ENCODE measurements at regions not wholly inside any gene's neighbourhood (a gene's known extent, or its start where the extent isn't known, plus 50 kb on each side); places are given as distances from the start of the nearest gene placed in this dataset.
"Not testable (repeated sequence)": the region's sequence is repeated elsewhere in the genome, so short reads cannot be mapped to it uniquely, and the experiment has no call there.

DNA sequence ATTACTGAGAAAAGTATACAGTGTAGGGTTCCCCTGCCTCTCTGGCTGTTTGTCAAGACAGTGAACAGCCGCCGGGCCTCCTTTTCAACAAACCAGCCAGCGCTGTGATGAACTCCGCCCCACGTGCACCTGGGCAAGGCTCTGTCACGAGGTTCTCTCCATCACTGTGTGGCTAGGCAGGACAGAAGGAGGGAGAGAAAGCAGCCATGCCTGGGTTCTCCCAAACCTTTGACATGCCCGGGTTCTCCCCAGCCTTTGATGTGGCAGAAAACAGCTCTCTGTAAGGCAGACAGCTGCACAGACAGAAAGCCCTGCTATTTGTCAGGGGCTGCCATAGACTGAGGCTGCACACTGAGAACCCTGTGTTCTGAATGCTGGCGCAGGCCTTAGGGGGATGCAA is 101.4 kb upstream of the TRPM1 start:
- no peaks in the 10 kb centered on the region for H3K27me3 ChIP-seq
- H3K27ac ChIP-seq, result no peak overlapping the region
- H3K4me1 ChIP-seq, result no peaks in the 10 kb centered on the region
- intact Hi-C loops (cut with DNase I; ENCODE audit: low total_unique reads) (no loop called here), in situ Hi-C loops (cut with MboI; ENCODE audit: low sequenced_read_pairs in 4 of 4) (loop anchor here in 3 of 4 donors (5.0 to 25.0 kb wide), 4 partner anchors 234 to 294 kb away; no protein-coding TSS in a partner anchor)
- ATAC-seq (no peak), DNase-seq (no peak)
- H3K36me3 ChIP-seq, result no peaks in the 10 kb centered on the region
- TF ChIP-seq, protein P1, sequence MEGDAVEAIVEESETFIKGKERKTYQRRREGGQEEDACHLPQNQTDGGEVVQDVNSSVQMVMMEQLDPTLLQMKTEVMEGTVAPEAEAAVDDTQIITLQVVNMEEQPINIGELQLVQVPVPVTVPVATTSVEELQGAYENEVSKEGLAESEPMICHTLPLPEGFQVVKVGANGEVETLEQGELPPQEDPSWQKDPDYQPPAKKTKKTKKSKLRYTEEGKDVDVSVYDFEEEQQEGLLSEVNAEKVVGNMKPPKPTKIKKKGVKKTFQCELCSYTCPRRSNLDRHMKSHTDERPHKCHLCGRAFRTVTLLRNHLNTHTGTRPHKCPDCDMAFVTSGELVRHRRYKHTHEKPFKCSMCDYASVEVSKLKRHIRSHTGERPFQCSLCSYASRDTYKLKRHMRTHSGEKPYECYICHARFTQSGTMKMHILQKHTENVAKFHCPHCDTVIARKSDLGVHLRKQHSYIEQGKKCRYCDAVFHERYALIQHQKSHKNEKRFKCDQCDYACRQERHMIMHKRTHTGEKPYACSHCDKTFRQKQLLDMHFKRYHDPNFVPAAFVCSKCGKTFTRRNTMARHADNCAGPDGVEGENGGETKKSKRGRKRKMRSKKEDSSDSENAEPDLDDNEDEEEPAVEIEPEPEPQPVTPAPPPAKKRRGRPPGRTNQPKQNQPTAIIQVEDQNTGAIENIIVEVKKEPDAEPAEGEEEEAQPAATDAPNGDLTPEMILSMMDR (IDR thresholded peaks at IDR 0.05 in 4 of 5, conservative IDR thresholded peaks at IDR 0.05 in 1 of 5), result no peak
- no peak for TF ChIP-seq POLR2A (IDR thresholded peaks at IDR 0.05)
- H3K4me3 ChIP-seq, result no peak overlapping the region
- no peaks in the 10 kb centered on the region for H3K9me3 ChIP-seq

DNA sequence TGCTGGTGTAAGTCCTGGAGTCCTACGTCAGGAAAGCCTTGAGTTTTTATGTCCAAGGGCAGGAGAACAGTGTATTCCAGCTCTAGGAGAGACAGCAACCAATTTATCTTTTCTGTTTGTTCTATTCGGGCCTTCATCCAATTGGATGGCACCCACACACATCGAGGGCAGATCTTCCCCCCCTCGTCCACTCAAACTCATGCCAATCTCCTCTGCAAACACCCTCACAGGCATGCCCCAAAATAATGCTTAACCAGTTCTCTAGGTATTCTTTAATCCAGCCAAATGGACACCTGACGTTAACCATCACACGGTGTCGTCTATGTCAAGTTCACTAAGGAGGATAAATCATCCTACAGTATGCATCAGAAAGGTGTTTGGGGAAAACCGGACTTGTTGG is 102.5 kb upstream of the TRPM1 start:
- H3K27ac ChIP-seq, result no peak overlapping the region
- H3K9me3 ChIP-seq, result no peaks in the 10 kb centered on the region
- no peaks in the 10 kb centered on the region for H3K27me3 ChIP-seq
- H3K36me3 ChIP-seq, result no peaks in the 10 kb centered on the region
- in situ Hi-C loops (cut with MboI; ENCODE audit: low sequenced_read_pairs in 4 of 4) (loop anchor here in 3 of 4 donors (5.0 to 25.0 kb wide), 4 partner anchors 233 to 293 kb away; no protein-coding TSS in a partner anchor), intact Hi-C loops (cut with DNase I; ENCODE audit: low total_unique reads) (no loop called here)
- DNase-seq (no peak), ATAC-seq (no peak)
- H3K4me1 ChIP-seq, result no peaks in the 10 kb centered on the region
- TF ChIP-seq POLR2A (IDR thresholded peaks at IDR 0.05), result no peak
- TF ChIP-seq, protein P1 (IDR thresholded peaks at IDR 0.05 in 4 of 5, conservative IDR thresholded peaks at IDR 0.05 in 1 of 5), result no peak
- H3K4me3 ChIP-seq, result no peak overlapping the region

DNA sequence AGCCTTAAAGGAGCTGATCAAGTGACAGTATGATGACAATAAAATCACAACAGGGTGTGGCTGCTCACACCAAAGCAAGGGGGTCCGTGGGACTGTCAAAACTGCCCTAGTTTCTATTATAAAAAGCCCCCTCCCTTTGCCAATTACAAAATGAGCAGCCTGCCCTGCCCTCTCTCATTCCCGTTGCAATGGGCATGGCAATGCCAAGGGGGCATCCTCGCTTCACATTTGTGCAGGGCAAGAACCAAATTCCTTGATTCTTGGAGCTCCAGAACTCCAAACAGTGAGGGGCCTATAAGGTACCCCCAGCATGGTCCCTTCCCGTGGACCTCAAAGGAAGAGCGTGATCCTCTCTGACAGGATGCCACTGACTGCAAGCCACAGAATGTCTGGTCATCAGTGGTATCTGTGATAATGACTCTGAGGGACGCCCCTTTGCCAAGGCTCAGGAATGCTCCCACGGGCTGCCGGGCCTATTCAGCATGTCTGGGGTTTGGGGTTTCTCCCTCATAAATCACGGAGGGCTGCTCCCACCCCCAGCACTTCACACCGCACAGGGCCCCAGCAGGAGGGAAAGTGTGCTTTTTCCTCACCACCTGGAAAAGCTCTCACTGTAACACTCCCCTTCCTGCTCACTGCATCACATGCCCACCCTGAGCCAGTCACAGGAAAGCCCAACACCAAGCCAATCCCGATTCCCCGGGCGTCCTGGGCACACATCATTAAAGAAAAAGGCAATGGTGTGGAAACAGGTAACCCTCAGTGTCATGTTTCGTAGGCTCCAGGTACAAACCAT is 105.1 kb upstream of the TRPM1 start:
- Histone ChIP-seq H3K27me3 (no peaks in the 10 kb centered on the region), H3K9me3 (no peaks in the 10 kb centered on the region), H3K36me3 (no peaks in the 10 kb centered on the region), H3K27ac (no peak overlapping the region), H3K4me1 (no peaks in the 10 kb centered on the region), H3K4me3 (no peak overlapping the region)
- intact Hi-C loops (cut with DNase I; ENCODE audit: low total_unique reads) (loop anchor here (5.0 kb wide), 1 partner anchor 71 kb away; no protein-coding TSS in a partner anchor), in situ Hi-C loops (cut with MboI; ENCODE audit: low sequenced_read_pairs in 4 of 4) (loop anchor here in 2 of 4 donors (10.0 to 25.0 kb wide), 2 partner anchors 231 to 278 kb away; no protein-coding TSS in a partner anchor)
- DNase-seq (no peak), ATAC-seq (no peak)
- TF ChIP-seq POLR2A (IDR thresholded peaks at IDR 0.05), result no peak
- TF ChIP-seq, protein P1 (IDR thresholded peaks at IDR 0.05 in 4 of 5, conservative IDR thresholded peaks at IDR 0.05 in 1 of 5), result no peak

DNA sequence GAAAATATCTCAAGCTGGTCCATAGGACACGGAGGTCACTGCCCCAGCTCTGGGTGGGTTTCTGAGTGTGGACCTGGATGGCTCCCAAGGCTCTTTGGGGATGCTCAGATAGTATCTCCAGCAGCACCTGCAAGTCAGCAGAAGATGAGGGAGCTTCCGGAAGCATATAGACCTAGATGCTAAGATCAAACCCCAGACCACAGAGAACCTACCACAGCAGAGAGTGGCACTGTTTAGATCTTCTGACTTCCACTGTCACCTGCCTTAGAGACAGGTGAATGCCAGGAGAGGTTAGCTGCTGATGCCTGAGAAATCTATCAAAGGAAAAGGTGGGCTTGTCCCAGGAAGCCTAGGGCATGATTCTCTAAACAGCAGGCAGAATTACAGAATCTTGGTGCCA is 105.7 kb upstream of the TRPM1 start:
- Histone ChIP-seq H3K36me3 (no peaks in the 10 kb centered on the region), H3K9me3 (no peaks in the 10 kb centered on the region), H3K27me3 (no peaks in the 10 kb centered on the region), H3K4me3 (no peak overlapping the region), H3K4me1 (no peaks in the 10 kb centered on the region), H3K27ac (no peak overlapping the region)
- intact Hi-C loops (cut with DNase I; ENCODE audit: low total_unique reads) (loop anchor here (5.0 kb wide), 1 partner anchor 70 kb away; no protein-coding TSS in a partner anchor), in situ Hi-C loops (cut with MboI; ENCODE audit: low sequenced_read_pairs in 4 of 4) (loop anchor here in 2 of 4 donors (10.0 to 25.0 kb wide), 2 partner anchors 230 to 278 kb away; no protein-coding TSS in a partner anchor)
- DNase-seq (no peak), ATAC-seq (no peak)
- TF ChIP-seq POLR2A (IDR thresholded peaks at IDR 0.05), result no peak
- TF ChIP-seq, protein P1 (IDR thresholded peaks at IDR 0.05 in 4 of 5, conservative IDR thresholded peaks at IDR 0.05 in 1 of 5), result no peak

DNA sequence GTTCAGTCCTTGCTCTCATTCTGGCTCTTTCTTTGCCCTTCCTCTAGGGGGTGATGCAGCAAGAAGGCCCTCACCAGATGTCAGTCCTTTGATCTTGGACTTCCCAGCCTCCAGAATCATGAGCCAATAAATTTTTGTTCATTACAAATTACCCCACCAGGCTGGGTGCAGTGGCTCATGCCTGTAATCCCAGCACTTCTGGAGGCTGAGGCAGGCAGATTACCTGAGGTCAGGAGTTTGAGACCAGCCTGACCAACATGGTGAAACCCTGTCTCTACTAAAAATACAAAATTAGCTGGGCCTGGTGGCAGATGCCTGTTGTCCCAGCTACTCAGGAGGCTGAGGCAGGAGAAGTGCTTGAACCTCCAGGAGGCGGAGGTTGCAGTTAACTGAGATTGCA is 106.3 kb upstream of the TRPM1 start:
- intact Hi-C loops (cut with DNase I; ENCODE audit: low total_unique reads) (loop anchor here (5.0 kb wide), 1 partner anchor 69 kb away; no protein-coding TSS in a partner anchor), in situ Hi-C loops (cut with MboI; ENCODE audit: low sequenced_read_pairs in 4 of 4) (loop anchor here in 2 of 4 donors (10.0 to 25.0 kb wide), 2 partner anchors 229 to 277 kb away; no protein-coding TSS in a partner anchor)
- H3K27me3 ChIP-seq, ATAC-seq, H3K4me1 ChIP-seq, H3K4me3 ChIP-seq, H3K36me3 ChIP-seq, H3K27ac ChIP-seq, H3K9me3 ChIP-seq, DNase-seq: not testable (repeated sequence)

Data from gastrocnemius medialis (tissue), 4 donors.